H9 (cell line): ENCODE measurements at regions not wholly inside any gene's neighbourhood (a gene's known extent, or its start where the extent isn't known, plus 50 kb on each side); places are given as distances from the start of the nearest gene placed in this dataset.

Source experiments
- DNase-seq: peaks from one replicate; pipeline ENCODE4 v3.0.0-alpha.2; 2017
- H2AFZ ChIP-seq: one replicate; pipeline ENCODE4 v1.6.1; 2013; ENCODE audit warnings: mild to moderate bottlenecking, low read length, control low read depth, moderate library complexity
- H2AK5ac ChIP-seq: 2 replicates; pipeline ENCODE4 v1.6.1; 2013; ENCODE audit warnings: low read length, control low read depth, mixed read lengths; ENCODE audit not compliant: insufficient read length
- H2BK120ac ChIP-seq: one replicate; pipeline ENCODE4 v1.6.1; 2013; ENCODE audit warnings: low read depth, mild to moderate bottlenecking, low read length, control low read depth, inconsistent platforms; ENCODE audit not compliant: poor library complexity, severe bottlenecking
- H2BK12ac ChIP-seq: 2 replicates; pipeline ENCODE4 v1.6.1; 2013; ENCODE audit warnings: low read length, control low read depth, mixed read lengths, low read depth; ENCODE audit not compliant: insufficient read length
- H2BK15ac ChIP-seq: 2 replicates; pipeline ENCODE4 v1.6.1; 2013; ENCODE audit warnings: low read depth, low read length, control low read depth
- H2BK20ac ChIP-seq: one replicate; pipeline ENCODE4 v1.6.1; 2013; ENCODE audit warnings: low read depth, mild to moderate bottlenecking, low read length, control low read depth, inconsistent platforms; ENCODE audit not compliant: poor library complexity, severe bottlenecking
- H2BK5ac ChIP-seq: 2 replicates; pipeline ENCODE4 v1.6.1; 2013; ENCODE audit warnings: low read length, control low read depth, mixed read lengths; ENCODE audit not compliant: insufficient read length
- H3K14ac ChIP-seq: 2 replicates; pipeline ENCODE4 v1.6.1; 2013; ENCODE audit warnings: low read length, control low read depth; ENCODE audit not compliant: insufficient read depth
- H3K18ac ChIP-seq: 2 replicates; pipeline ENCODE4 v1.6.1; 2013; ENCODE audit warnings: low read depth, mild to moderate bottlenecking, mixed read lengths, low read length, control low read depth; ENCODE audit not compliant: insufficient read length
- H3K23ac ChIP-seq: 2 replicates; pipeline ENCODE4 v1.6.1; 2013; ENCODE audit warnings: low read length, control low read depth, mixed read lengths, low read depth; ENCODE audit not compliant: insufficient read length
- H3K23me2 ChIP-seq: 2 replicates; pipeline ENCODE4 v1.6.1; 2013; ENCODE audit warnings: low read depth, mild to moderate bottlenecking, mixed read lengths, low read length, control low read depth; ENCODE audit not compliant: insufficient read length, poor library complexity, severe bottlenecking
- H3K27ac ChIP-seq: 2 replicates; pipeline ENCODE4 v1.5.1; 2013; ENCODE audit warnings: low read length, control low read depth, mixed read lengths, low read depth; ENCODE audit not compliant: insufficient read length
- H3K27me3 ChIP-seq: 2 replicates; pipeline ENCODE4 v1.6.1; 2013; ENCODE audit warnings: low read length, control low read depth, inconsistent platforms; ENCODE audit not compliant: insufficient read depth
- H3K4ac ChIP-seq: 2 replicates; pipeline ENCODE4 v1.6.1; 2013; ENCODE audit warnings: low read depth, mild to moderate bottlenecking, control low read depth, inconsistent platforms, low read length, moderate library complexity
- H3K4me1 ChIP-seq: 2 replicates; pipeline ENCODE4 v1.6.1; 2013; ENCODE audit warnings: low read length, control low read depth, inconsistent platforms; ENCODE audit not compliant: insufficient read depth
- H3K4me2 ChIP-seq: 2 replicates; pipeline ENCODE4 v1.6.1; 2013; ENCODE audit warnings: low read length, control low read depth, mixed read lengths; ENCODE audit not compliant: insufficient read length, insufficient read depth
- H3K56ac ChIP-seq: 2 replicates; pipeline ENCODE4 v1.6.1; 2013; ENCODE audit warnings: low read depth, mild to moderate bottlenecking, mixed read lengths, low read length, control low read depth; ENCODE audit not compliant: insufficient read length
- H3K79me1 ChIP-seq: 2 replicates; pipeline ENCODE4 v1.6.1; 2013; ENCODE audit warnings: low read depth, mild to moderate bottlenecking, moderate library complexity, low read length, control low read depth, inconsistent platforms; ENCODE audit not compliant: insufficient read depth, poor library complexity, severe bottlenecking
- H3K79me2 ChIP-seq: 2 replicates; pipeline ENCODE4 v1.6.1; 2013; ENCODE audit warnings: low read length, control low read depth, inconsistent platforms; ENCODE audit not compliant: insufficient read depth
- H3K9ac ChIP-seq: 2 replicates; pipeline ENCODE4 v1.6.1; 2013; ENCODE audit warnings: low read length, control low read depth, mixed read lengths; ENCODE audit not compliant: insufficient read length; ENCODE audit errors: extremely low read depth
- H3K9me3 ChIP-seq: one replicate; pipeline ENCODE4 v1.6.1; 2013; ENCODE audit warnings: low read depth, low read length, inconsistent platforms; ENCODE audit not compliant: control insufficient read depth
- H3T11ph ChIP-seq: one replicate; pipeline ENCODE4 v1.6.1; 2013; ENCODE audit warnings: mild to moderate bottlenecking, low read length, control low read depth, inconsistent platforms
- H4K20me1 ChIP-seq: one replicate; pipeline ENCODE4 v1.6.1; 2013; ENCODE audit not compliant: control insufficient read depth, insufficient read length, insufficient read depth
- H4K5ac ChIP-seq: 2 replicates; pipeline ENCODE4 v1.6.1; 2013; ENCODE audit warnings: low read depth, mild to moderate bottlenecking, mixed read lengths, low read length, control low read depth; ENCODE audit not compliant: insufficient read length
- H4K8ac ChIP-seq: replicated peaks from 2 replicates; pipeline ENCODE4 v1.6.1; 2013; ENCODE audit warnings: low read length, control low read depth, mixed read lengths, low read depth; ENCODE audit not compliant: insufficient read length
- H4K91ac ChIP-seq: 2 replicates; pipeline ENCODE4 v1.6.1; 2013; ENCODE audit warnings: low read depth, mild to moderate bottlenecking, moderate library complexity, mixed read lengths, low read length, control low read depth; ENCODE audit not compliant: insufficient read length
- H3K27ac Mint-ChIP-seq, 3 experiments: 2 replicates in 2 of 3; 3 replicates in 1 of 3; pipeline ENCODE4 v1.8.0; 2020 to 2021; ENCODE audit warnings: mixed read lengths in 3 of 3, mild to moderate bottlenecking in 1 of 3, moderate library complexity in 1 of 3
- H3K27me3 Mint-ChIP-seq: 2 replicates; pipeline ENCODE4 v1.8.0; 2021; ENCODE audit warnings: low read depth, mild to moderate bottlenecking, moderate library complexity, mixed read lengths
- H3K36me3 Mint-ChIP-seq, 3 experiments: 2 replicates in 2 of 3; 3 replicates in 1 of 3; pipeline ENCODE4 v1.8.0; 2020 to 2021; ENCODE audit warnings: low read depth in 3 of 3, mixed read lengths in 3 of 3; ENCODE audit not compliant: insufficient read depth in 1 of 3
- H3K4me1 Mint-ChIP-seq, 2 experiments: 2 replicates each; pipeline ENCODE4 v1.8.0; 2020; ENCODE audit warnings: mixed read lengths in 2 of 2
- H3K4me3 Mint-ChIP-seq, 2 experiments: 2 replicates in 1 of 2; 3 replicates in 1 of 2; pipeline ENCODE4 v1.8.0; 2020 to 2021; ENCODE audit warnings: mild to moderate bottlenecking in 2 of 2, mixed read lengths in 2 of 2, moderate library complexity in 1 of 2
- H3K9me3 Mint-ChIP-seq, 2 experiments: 2 replicates in 1 of 2; 3 replicates in 1 of 2; pipeline ENCODE4 v1.8.0; 2020; ENCODE audit warnings: mild to moderate bottlenecking in 2 of 2, mixed read lengths in 2 of 2, moderate library complexity in 1 of 2
- CTCF ChIP-seq: fragments of 200-600 bp; sonication (generic); conservative IDR thresholded peaks from 3 replicates; pipeline ENCODE4 v1.8.0; 2021; ENCODE audit warnings: antibody characterized with exemption, mild to moderate bottlenecking

DNA sequence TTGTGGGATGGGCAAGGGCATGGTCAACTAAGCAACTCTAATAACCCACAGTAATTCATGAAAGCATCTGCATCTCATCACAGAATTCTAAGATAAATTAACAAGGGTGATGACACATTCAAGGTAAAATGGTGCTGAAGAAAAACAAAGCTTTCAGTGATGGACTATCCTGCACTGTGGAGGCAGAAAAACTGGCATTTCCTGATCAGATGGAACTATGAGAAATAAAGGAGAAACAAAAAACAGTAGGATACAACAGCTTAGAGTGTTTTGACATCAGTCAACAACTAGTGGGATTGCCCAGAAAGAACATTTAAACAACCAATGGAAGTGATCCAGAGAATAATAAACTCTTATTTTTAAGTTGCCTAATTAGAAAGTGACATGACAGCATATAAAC, 327.0 kb downstream of the KLF5 start:
- H3K79me2 ChIP-seq = no peaks in the 10 kb centered on the region
- H3K18ac ChIP-seq = no peak overlapping the region
- Mint-ChIP-seq H3K27me3 (no peaks in the 10 kb centered on the region), H3K36me3 (0 out of 7 replicates have a peak, but pooled peaks cover 0 to 4% (median 0%) of the 10 kb centered on the region in 3 experiments), H3K27ac (no peak overlapping the region), H3K4me1 (no peaks in the 10 kb centered on the region), H3K9me3 (peaks cover 3 to 5% of the 10 kb centered on the region in 2 experiments; a peak in 3 of 5 replicates), H3K4me3 (no peak overlapping the region)
- H2AFZ ChIP-seq = no peak overlapping the region
- H4K20me1 ChIP-seq = no peaks in the 10 kb centered on the region
- H2BK5ac ChIP-seq = no peak overlapping the region
- H3K4me1 ChIP-seq = no peaks in the 10 kb centered on the region
- H3K79me1 ChIP-seq = no peaks in the 10 kb centered on the region
- H2BK15ac ChIP-seq = no peak overlapping the region
- no peak overlapping the region for H4K8ac ChIP-seq
- H2BK120ac ChIP-seq = no peak overlapping the region
- DNase-seq = no peak
- H3K4ac ChIP-seq = no peak overlapping the region
- no peak overlapping the region for H3K4me2 ChIP-seq
- no peaks in the 10 kb centered on the region for H3K27me3 ChIP-seq
- TF ChIP-seq CTCF = no peak
- no peak overlapping the region for H4K5ac ChIP-seq
- no peaks in the 10 kb centered on the region for H3K23me2 ChIP-seq
- no peak overlapping the region for H2BK12ac ChIP-seq
- no peak overlapping the region for H3K14ac ChIP-seq
- H2AK5ac ChIP-seq = no peak overlapping the region
- no peak overlapping the region for H3K56ac ChIP-seq
- no peak overlapping the region for H3T11ph ChIP-seq
- no peak overlapping the region for H4K91ac ChIP-seq
- H3K9me3 ChIP-seq = no peaks in the 10 kb centered on the region
- no peak overlapping the region for H3K9ac ChIP-seq
- no peak overlapping the region for H3K23ac ChIP-seq
- no peak overlapping the region for H3K27ac ChIP-seq
- no peak overlapping the region for H2BK20ac ChIP-seq
